ENCODE measurements at regions not wholly inside any gene's neighbourhood (a gene's known extent, or its start where the extent isn't known, plus 50 kb on each side); places are given as distances from the start of the nearest gene placed in this dataset.

- no peaks in the 10 kb centered on the region for H3K36me3 ChIP-seq (replicated peaks in 1 of 2; ENCODE audit: control extremely low read depth in 1 of 2, control insufficient read depth in 1 of 2, extremely low read depth in 1 of 2, insufficient read depth in 2 of 2, low read length in 1 of 2)
- DNase-seq = no peak
- H3K4me3 Mint-ChIP-seq = no peak overlapping the region
- ATAC-seq (ENCODE audit: low read depth) = no peak
- H3K4me2 ChIP-seq (replicated peaks; ENCODE audit: low read depth, low read length, poor library complexity, severe bottlenecking) = no peak overlapping the region
- CTCF ChIA-PET = no interaction called here
- H3K4me3 ChIP-seq (ENCODE audit: control extremely low read depth in 1 of 5, extremely low read depth in 1 of 5, insufficient read depth in 1 of 5, low read depth in 2 of 5, low read length in 4 of 5) = no peak overlapping the region
- no peak overlapping the region for H2AFZ ChIP-seq (ENCODE audit: insufficient read depth, low read depth, low read length, poor library complexity, severe bottlenecking)
- H3K4me1 Mint-ChIP-seq = peaks cover 8% of the 10 kb centered on the region
- TF ChIP-seq, protein P1, sequence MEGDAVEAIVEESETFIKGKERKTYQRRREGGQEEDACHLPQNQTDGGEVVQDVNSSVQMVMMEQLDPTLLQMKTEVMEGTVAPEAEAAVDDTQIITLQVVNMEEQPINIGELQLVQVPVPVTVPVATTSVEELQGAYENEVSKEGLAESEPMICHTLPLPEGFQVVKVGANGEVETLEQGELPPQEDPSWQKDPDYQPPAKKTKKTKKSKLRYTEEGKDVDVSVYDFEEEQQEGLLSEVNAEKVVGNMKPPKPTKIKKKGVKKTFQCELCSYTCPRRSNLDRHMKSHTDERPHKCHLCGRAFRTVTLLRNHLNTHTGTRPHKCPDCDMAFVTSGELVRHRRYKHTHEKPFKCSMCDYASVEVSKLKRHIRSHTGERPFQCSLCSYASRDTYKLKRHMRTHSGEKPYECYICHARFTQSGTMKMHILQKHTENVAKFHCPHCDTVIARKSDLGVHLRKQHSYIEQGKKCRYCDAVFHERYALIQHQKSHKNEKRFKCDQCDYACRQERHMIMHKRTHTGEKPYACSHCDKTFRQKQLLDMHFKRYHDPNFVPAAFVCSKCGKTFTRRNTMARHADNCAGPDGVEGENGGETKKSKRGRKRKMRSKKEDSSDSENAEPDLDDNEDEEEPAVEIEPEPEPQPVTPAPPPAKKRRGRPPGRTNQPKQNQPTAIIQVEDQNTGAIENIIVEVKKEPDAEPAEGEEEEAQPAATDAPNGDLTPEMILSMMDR (IDR thresholded peaks at IDR 0.05) = no peak
- no peak for TF ChIP-seq EZH2 (IDR thresholded peaks at IDR 0.05; ENCODE audit: borderline replicate concordance, insufficient read depth, low read depth, low read length, poor library complexity, severe bottlenecking)
- no peaks in the 10 kb centered on the region for H3K9me3 ChIP-seq (ENCODE audit: control extremely low read depth in 1 of 3, control insufficient read depth in 2 of 3, insufficient read depth in 1 of 3, low read length in 2 of 3)
- intact Hi-C loops (cut with micrococcal nuclease) = no loop called here
- no peak overlapping the region for H3K9ac ChIP-seq (ENCODE audit: low read length)
- H3K4me1 ChIP-seq (ENCODE audit: control insufficient read depth in 2 of 2, insufficient read depth in 2 of 2, low read length in 2 of 2) = peaks cover 0 to 3% of the 10 kb centered on the region in 2 donors
- no peak overlapping the region for H3K27ac ChIP-seq (ENCODE audit: low read length in 2 of 2)
- H3K79me2 ChIP-seq (ENCODE audit: control insufficient read depth, insufficient read depth, low read length) = no peaks in the 10 kb centered on the region
- H3K9me3 Mint-ChIP-seq (ENCODE audit: insufficient read depth) = no peaks in the 10 kb centered on the region
- H3K27me3 ChIP-seq (replicated peaks in 1 of 4; ENCODE audit: control extremely low read depth in 1 of 4, control insufficient read depth in 3 of 4, insufficient read depth in 4 of 4, low read length in 3 of 4) = peaks cover 0 to 2% (median under 1%) of the 10 kb centered on the region in 4 experiments
- H3K27me3 Mint-ChIP-seq = peaks cover 15% of the 10 kb centered on the region
- no peaks in the 10 kb centered on the region for H4K20me1 ChIP-seq (ENCODE audit: control insufficient read depth, insufficient read depth, low read length, poor library complexity, severe bottlenecking)
- POLR2A ChIA-PET = no interaction called here
- no peak overlapping the region for H3K27ac Mint-ChIP-seq
Measured at GRCh38 chr1:203421246-203421645, 54.4 kb upstream of the PRELP start.

GRCh38 chr1:203422116-203422515 lies 53.5 kb upstream of the PRELP start:
- peaks cover 8% of the 10 kb centered on the region for H3K4me1 Mint-ChIP-seq
- intact Hi-C loops (cut with micrococcal nuclease) = no loop called here
- 84% methylated on average over 4 of the region's 6 CpGs for WGBS (ENCODE audit: insufficient coverage)

More at GRCh38 chr1:203422116-203422515, 53.5 kb upstream of the PRELP start:
- no peak overlapping the region for H3K9ac ChIP-seq (ENCODE audit: low read length)
- no peak overlapping the region for H3K27ac ChIP-seq (ENCODE audit: low read length in 2 of 2)
- ChIA-PET POLR2A (no interaction called here), CTCF (no interaction called here)
- H3K9me3 ChIP-seq (ENCODE audit: control extremely low read depth in 1 of 3, control insufficient read depth in 2 of 3, insufficient read depth in 1 of 3, low read length in 2 of 3) = no peaks in the 10 kb centered on the region
- H3K27ac Mint-ChIP-seq = no peak overlapping the region
- H3K4me3 Mint-ChIP-seq = no peak overlapping the region
- H3K79me2 ChIP-seq (ENCODE audit: control insufficient read depth, insufficient read depth, low read length) = no peaks in the 10 kb centered on the region
- no peaks in the 10 kb centered on the region for H3K36me3 ChIP-seq (replicated peaks in 1 of 2; ENCODE audit: control extremely low read depth in 1 of 2, control insufficient read depth in 1 of 2, extremely low read depth in 1 of 2, insufficient read depth in 2 of 2, low read length in 1 of 2)
- H3K4me2 ChIP-seq (replicated peaks; ENCODE audit: low read depth, low read length, poor library complexity, severe bottlenecking) = no peak overlapping the region
- ATAC-seq (ENCODE audit: low read depth) = no peak
- peaks cover 23% of the 10 kb centered on the region for H3K27me3 Mint-ChIP-seq
- no peak overlapping the region for H3K4me3 ChIP-seq (ENCODE audit: control extremely low read depth in 1 of 5, extremely low read depth in 1 of 5, insufficient read depth in 1 of 5, low read depth in 2 of 5, low read length in 4 of 5)
- H3K27me3 ChIP-seq (replicated peaks in 1 of 4; ENCODE audit: control extremely low read depth in 1 of 4, control insufficient read depth in 3 of 4, insufficient read depth in 4 of 4, low read length in 3 of 4) = peaks cover 0 to 2% (median 1%) of the 10 kb centered on the region in 4 experiments
- H4K20me1 ChIP-seq (ENCODE audit: control insufficient read depth, insufficient read depth, low read length, poor library complexity, severe bottlenecking) = no peaks in the 10 kb centered on the region
- no peak for DNase-seq
- no peaks in the 10 kb centered on the region for H3K9me3 Mint-ChIP-seq (ENCODE audit: insufficient read depth)
- peaks cover 0 to 3% of the 10 kb centered on the region in 2 donors for H3K4me1 ChIP-seq (ENCODE audit: control insufficient read depth in 2 of 2, insufficient read depth in 2 of 2, low read length in 2 of 2)
- H2AFZ ChIP-seq (ENCODE audit: insufficient read depth, low read depth, low read length, poor library complexity, severe bottlenecking) = no peak overlapping the region
- TF ChIP-seq EZH2 (IDR thresholded peaks at IDR 0.05; ENCODE audit: borderline replicate concordance, insufficient read depth, low read depth, low read length, poor library complexity, severe bottlenecking) = no peak
- TF ChIP-seq, protein P1 (IDR thresholded peaks at IDR 0.05) = no peak

All from B cell (primary cell).